ENCODE measurements at regions not wholly inside any gene's neighbourhood (a gene's known extent, or its start where the extent isn't known, plus 50 kb on each side); places are given as distances from the start of the nearest gene placed in this dataset.

DNA sequence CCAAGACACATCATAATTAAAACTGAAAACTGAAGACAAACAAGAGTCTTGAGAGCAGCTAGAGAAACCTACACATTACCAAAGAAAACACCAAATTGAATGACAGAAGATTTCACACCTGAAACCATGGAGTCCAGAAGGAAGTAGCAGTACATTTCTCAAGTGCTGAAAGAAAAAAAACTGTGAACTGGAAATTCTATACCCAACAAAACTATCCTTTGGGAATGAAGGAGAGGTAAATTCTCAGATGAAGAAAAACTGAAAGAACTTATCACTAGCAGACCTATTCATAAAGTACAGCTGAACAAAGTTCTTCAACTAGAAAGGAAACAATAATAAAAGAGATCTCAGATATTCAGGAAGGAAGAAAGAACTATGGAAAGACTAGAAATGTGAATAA is 198.7 kb upstream of the ZNF507 start:
- H3K27ac ChIP-seq (ENCODE audit: low read length): no peak overlapping the region
- H3K27me3 ChIP-seq (ENCODE audit: control insufficient read depth, insufficient read depth, low read length): no peaks in the 10 kb centered on the region
- H3K4me3 ChIP-seq (ENCODE audit: low read length): no peak overlapping the region
- H3K9me3 ChIP-seq (ENCODE audit: control insufficient read depth, low read depth, low read length): no peaks in the 10 kb centered on the region
- H3K4me1 ChIP-seq (ENCODE audit: control insufficient read depth, insufficient read depth, low read length): no peaks in the 10 kb centered on the region
- no peak for DNase-seq
- no peaks in the 10 kb centered on the region for H3K36me3 ChIP-seq (ENCODE audit: control insufficient read depth, insufficient read depth, low read length)

DNA sequence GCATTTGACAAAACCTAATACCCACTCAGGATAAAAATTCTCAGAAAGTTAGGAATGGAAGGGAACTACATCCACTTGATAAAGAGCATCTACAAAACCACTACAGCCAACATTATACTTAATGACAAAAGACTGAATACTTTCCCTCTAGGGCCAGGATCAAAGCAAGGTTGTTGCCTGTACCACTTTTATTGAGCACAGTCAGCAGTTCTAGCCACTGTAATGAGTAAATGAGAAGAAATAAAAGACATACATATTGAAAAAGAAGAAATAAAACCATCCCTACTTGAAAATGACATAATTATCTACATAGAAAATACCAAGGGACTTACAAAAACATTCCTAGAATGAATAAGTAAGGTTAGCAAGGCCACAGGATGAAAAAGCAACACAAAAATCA is 194.8 kb upstream of the ZNF507 start:
- Histone ChIP-seq H3K9me3 (ENCODE audit: control insufficient read depth, low read depth, low read length) (no peaks in the 10 kb centered on the region), H3K27me3 (ENCODE audit: control insufficient read depth, insufficient read depth, low read length) (no peaks in the 10 kb centered on the region), H3K36me3 (ENCODE audit: control insufficient read depth, insufficient read depth, low read length) (no peaks in the 10 kb centered on the region), H3K27ac (ENCODE audit: low read length) (no peak overlapping the region), H3K4me3 (ENCODE audit: low read length) (no peak overlapping the region), H3K4me1 (ENCODE audit: control insufficient read depth, insufficient read depth, low read length) (no peaks in the 10 kb centered on the region)
- DNase-seq: no peak

DNA sequence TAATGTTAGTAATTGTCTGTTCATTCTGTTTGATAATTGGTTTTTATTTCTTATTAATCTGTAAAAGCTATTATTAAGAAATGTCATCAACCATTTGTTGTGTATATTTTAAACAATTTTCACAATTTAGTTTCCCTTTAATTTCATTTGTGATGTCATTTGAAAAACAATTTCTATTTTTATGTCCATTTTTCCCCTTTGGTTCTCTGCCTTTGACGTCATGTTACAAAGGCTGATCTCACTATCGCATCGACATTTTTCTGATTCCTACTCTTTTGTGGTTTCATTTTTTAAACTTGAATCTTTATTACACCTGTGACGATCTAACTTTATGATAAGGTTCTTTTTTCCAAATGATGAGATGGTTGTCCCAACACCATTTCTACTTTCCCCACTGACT is 191.0 kb upstream of the ZNF507 start:
- Histone ChIP-seq H3K4me3 (ENCODE audit: low read length) (no peak overlapping the region), H3K4me1 (ENCODE audit: control insufficient read depth, insufficient read depth, low read length) (no peaks in the 10 kb centered on the region), H3K27me3 (ENCODE audit: control insufficient read depth, insufficient read depth, low read length) (no peaks in the 10 kb centered on the region), H3K27ac (ENCODE audit: low read length) (no peak overlapping the region), H3K9me3 (ENCODE audit: control insufficient read depth, low read depth, low read length) (no peaks in the 10 kb centered on the region), H3K36me3 (ENCODE audit: control insufficient read depth, insufficient read depth, low read length) (no peaks in the 10 kb centered on the region)
- WGBS (ENCODE audit: insufficient coverage, low lambda C conversion rate): 92% methylated on average over 3 of the region's 4 CpGs
- DNase-seq: no peak

DNA sequence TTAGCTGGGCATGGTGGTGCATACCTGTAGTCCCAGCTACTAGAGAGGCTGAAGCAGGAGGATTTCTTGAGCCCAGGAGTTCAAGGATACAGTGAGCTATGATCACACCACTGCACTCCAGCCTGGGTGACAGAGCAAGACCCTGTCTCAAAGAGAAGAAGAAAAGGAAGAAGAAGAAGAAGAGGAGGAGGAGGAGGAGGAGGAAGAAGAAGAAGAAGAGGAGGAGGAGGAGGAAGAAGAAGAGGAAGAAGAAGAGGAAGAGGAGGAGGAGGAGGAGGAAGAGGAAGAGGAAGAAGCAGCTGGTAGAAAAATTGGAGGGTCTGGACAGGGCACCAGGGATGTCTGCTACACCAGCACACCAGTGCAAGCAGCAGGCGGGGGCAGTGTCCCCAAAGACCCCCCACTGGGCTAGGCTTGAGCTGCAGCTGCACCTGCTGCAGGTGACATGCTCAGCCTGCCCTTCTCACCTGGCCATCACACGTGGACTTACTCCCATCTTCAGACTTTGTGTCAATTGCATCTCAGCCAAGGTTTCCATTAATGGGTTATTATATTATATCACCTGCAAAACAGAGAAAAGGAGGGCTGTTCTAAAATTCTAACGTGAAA is 180.9 kb upstream of the ZNF507 start:
- Histone ChIP-seq H3K27ac (ENCODE audit: low read length) (no peak overlapping the region), H3K4me1 (ENCODE audit: control insufficient read depth, insufficient read depth, low read length) (no peaks in the 10 kb centered on the region), H3K4me3 (ENCODE audit: low read length) (no peak overlapping the region), H3K36me3 (ENCODE audit: control insufficient read depth, insufficient read depth, low read length) (no peaks in the 10 kb centered on the region), H3K27me3 (ENCODE audit: control insufficient read depth, insufficient read depth, low read length) (no peaks in the 10 kb centered on the region), H3K9me3 (ENCODE audit: control insufficient read depth, low read depth, low read length) (no peaks in the 10 kb centered on the region)
- WGBS (ENCODE audit: insufficient coverage, low lambda C conversion rate): no CpG with 5 or more reads among the region's 3 CpGs
- no peak for DNase-seq

DNA sequence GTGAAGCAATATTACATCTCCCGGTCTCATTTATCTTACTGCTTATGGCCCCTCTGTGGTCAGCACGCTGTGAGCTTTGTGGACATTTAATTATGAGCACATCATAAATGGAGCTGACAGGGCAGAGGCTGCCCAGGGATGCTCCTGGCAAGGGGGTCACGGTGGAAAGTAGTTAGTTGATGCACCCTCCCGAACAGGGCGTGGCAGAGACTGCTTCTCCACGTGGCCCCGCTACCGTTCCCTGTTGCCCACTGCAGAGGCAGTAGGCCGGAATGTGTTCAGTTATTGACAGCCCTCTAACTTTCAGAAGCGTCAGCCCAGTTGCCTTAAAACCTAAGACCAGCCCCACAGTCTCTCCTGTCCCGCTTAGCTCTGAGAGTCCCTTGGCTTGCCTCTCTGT is 180.3 kb upstream of the ZNF507 start:
- Histone ChIP-seq H3K9me3 (ENCODE audit: control insufficient read depth, low read depth, low read length) (no peaks in the 10 kb centered on the region), H3K27ac (ENCODE audit: low read length) (no peak overlapping the region), H3K4me1 (ENCODE audit: control insufficient read depth, insufficient read depth, low read length) (no peaks in the 10 kb centered on the region), H3K4me3 (ENCODE audit: low read length) (no peak overlapping the region), H3K27me3 (ENCODE audit: control insufficient read depth, insufficient read depth, low read length) (no peaks in the 10 kb centered on the region), H3K36me3 (ENCODE audit: control insufficient read depth, insufficient read depth, low read length) (no peaks in the 10 kb centered on the region)
- no CpG with 5 or more reads among the region's 11 CpGs for WGBS (ENCODE audit: insufficient coverage, low lambda C conversion rate)
- DNase-seq: no peak

DNA sequence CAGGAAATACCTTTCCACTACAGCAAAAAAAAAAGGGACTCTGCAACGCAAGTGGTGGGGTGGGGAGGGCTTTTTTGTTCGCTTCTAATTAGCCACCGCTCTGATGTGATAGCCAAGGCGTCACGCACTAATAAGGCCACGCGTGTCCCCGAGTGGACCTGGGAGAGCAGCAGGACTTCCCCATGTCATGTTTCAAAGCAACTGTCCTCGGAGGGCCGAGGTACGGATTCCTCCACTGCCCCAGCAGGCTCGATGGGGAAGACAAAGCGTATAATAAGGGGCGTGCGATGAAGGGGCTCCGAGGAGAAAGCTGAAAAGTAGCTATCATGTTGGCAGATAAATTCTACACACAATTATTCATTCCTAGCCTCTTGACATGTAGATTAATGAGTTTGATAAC is 179.7 kb upstream of the ZNF507 start:
- no peak overlapping the region for H3K4me3 ChIP-seq (ENCODE audit: low read length)

DNA sequence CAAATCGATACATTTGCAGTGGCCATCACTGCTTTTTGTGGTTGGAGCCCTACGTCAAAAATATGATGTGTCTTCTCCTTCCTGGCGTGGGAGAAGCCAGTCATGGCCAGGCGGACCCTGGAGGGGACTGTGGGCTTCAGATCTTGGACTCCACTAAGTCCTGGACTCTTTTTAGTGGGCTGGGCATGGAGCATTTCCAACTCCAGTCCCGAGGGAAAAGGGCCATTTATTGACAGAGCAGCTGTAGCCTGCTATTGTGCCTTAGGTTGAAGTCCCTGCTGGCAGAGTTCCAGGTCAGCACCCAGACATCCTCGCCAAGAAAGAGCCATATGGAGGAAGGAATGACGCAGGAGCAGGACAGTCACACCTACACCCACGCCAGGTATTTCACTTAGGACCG is 179.2 kb upstream of the ZNF507 start:
- no peak for DNase-seq
- no CpG with 5 or more reads among the region's 9 CpGs for WGBS (ENCODE audit: insufficient coverage, low lambda C conversion rate)
- H3K27me3 ChIP-seq (ENCODE audit: control insufficient read depth, insufficient read depth, low read length): peaks cover 3% of the 10 kb centered on the region
- no peaks in the 10 kb centered on the region for H3K36me3 ChIP-seq (ENCODE audit: control insufficient read depth, insufficient read depth, low read length)
- H3K4me1 ChIP-seq (ENCODE audit: control insufficient read depth, insufficient read depth, low read length): no peaks in the 10 kb centered on the region
- H3K4me3 ChIP-seq (ENCODE audit: low read length): no peak overlapping the region
- no peaks in the 10 kb centered on the region for H3K9me3 ChIP-seq (ENCODE audit: control insufficient read depth, low read depth, low read length)
- no peak overlapping the region for H3K27ac ChIP-seq (ENCODE audit: low read length)

More for the DNA sequence above, 179.7 kb upstream of the ZNF507 start:
- H3K4me1 ChIP-seq (ENCODE audit: control insufficient read depth, insufficient read depth, low read length): no peaks in the 10 kb centered on the region
- no peaks in the 10 kb centered on the region for H3K36me3 ChIP-seq (ENCODE audit: control insufficient read depth, insufficient read depth, low read length)
- H3K27me3 ChIP-seq (ENCODE audit: control insufficient read depth, insufficient read depth, low read length): peaks cover 3% of the 10 kb centered on the region
- H3K9me3 ChIP-seq (ENCODE audit: control insufficient read depth, low read depth, low read length): no peaks in the 10 kb centered on the region
- H3K27ac ChIP-seq (ENCODE audit: low read length): no peak overlapping the region
- no peak for DNase-seq
- 80% methylated on average over 2 of the region's 16 CpGs for WGBS (ENCODE audit: insufficient coverage, low lambda C conversion rate)

DNA sequence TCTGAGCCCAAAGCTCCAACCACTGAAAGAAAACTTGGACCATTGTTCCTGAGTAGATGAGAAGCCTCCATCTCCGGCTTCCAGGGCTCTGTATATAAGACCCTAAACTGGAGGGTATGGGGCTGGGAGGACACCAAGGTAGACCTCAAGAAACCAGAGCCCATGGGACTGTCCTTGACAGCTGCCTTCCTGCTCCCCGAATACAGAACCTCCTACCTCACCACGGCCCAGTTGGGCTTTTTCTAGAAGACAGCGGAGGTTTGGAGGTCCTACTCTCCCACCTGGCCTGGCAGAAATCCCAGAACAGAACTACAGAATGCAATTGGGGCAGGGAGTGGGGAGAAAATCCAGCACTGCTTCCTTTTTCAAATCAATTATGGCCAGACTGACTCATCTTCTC is 177.3 kb upstream of the ZNF507 start:
- no peak for DNase-seq
- H3K36me3 ChIP-seq (ENCODE audit: control insufficient read depth, insufficient read depth, low read length): no peaks in the 10 kb centered on the region
- no CpG with 5 or more reads among the region's 4 CpGs for WGBS (ENCODE audit: insufficient coverage, low lambda C conversion rate)
- no peak overlapping the region for H3K4me3 ChIP-seq (ENCODE audit: low read length)
- H3K27me3 ChIP-seq (ENCODE audit: control insufficient read depth, insufficient read depth, low read length): peaks cover 20% of the 10 kb centered on the region
- H3K4me1 ChIP-seq (ENCODE audit: control insufficient read depth, insufficient read depth, low read length): no peaks in the 10 kb centered on the region
- no peaks in the 10 kb centered on the region for H3K9me3 ChIP-seq (ENCODE audit: control insufficient read depth, low read depth, low read length)
- no peak overlapping the region for H3K27ac ChIP-seq (ENCODE audit: low read length)

DNA sequence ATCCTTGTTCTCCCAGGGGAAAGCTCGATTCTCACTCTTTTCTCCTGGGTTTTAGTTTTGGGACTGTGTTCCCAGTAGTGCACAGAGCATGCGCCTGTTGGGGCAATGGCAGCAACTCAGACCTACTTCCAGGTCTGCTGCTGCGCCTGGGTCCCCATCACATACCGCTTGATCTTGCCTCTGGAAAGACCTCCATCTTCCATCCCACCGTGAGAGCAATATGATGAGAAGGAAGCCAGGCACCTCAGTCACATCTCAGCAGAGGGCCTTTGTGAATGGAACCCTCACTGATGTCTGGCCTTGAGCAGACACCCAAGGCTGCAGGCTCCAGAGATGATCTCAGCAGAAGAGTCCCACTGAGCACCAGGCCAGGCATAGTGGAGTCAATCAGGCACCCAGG is 176.8 kb upstream of the ZNF507 start:
- no peak overlapping the region for H3K27ac ChIP-seq (ENCODE audit: low read length)
- peaks cover 20% of the 10 kb centered on the region for H3K27me3 ChIP-seq (ENCODE audit: control insufficient read depth, insufficient read depth, low read length)
- H3K9me3 ChIP-seq (ENCODE audit: control insufficient read depth, low read depth, low read length): no peaks in the 10 kb centered on the region
- no peaks in the 10 kb centered on the region for H3K36me3 ChIP-seq (ENCODE audit: control insufficient read depth, insufficient read depth, low read length)
- no peaks in the 10 kb centered on the region for H3K4me1 ChIP-seq (ENCODE audit: control insufficient read depth, insufficient read depth, low read length)
- H3K4me3 ChIP-seq (ENCODE audit: low read length): no peak overlapping the region
- no CpG with 5 or more reads among the region's 5 CpGs for WGBS (ENCODE audit: insufficient coverage, low lambda C conversion rate)
- no peak for DNase-seq

DNA sequence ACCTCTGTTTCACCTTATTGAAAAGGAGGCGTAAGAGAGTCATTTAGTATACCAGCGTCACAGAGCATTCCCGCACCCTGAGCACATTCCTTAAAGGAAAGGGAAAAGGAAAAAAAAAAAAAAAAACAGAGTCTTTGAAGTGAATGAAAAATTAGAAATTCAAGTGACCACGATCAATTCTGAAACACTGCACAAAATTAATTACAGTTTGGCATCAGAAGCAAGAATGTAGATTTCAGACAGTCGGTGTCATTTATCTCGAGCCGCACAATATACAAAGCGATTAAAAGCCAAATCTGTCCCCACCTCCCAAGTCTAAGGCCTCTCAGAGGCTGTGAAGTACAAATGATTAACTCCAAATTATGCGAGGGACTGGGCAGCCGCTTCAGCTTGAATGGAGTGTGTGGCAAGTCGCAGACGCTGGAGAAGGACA is 173.7 kb upstream of the ZNF507 start:
- H3K27me3 ChIP-seq (ENCODE audit: control insufficient read depth, insufficient read depth, low read length): peaks cover 20% of the 10 kb centered on the region
- no peaks in the 10 kb centered on the region for H3K4me1 ChIP-seq (ENCODE audit: control insufficient read depth, insufficient read depth, low read length)
- 26% methylated on average over 3 of the region's 12 CpGs for WGBS (ENCODE audit: insufficient coverage, low lambda C conversion rate)
- no peak overlapping the region for H3K27ac ChIP-seq (ENCODE audit: low read length)
- no peaks in the 10 kb centered on the region for H3K36me3 ChIP-seq (ENCODE audit: control insufficient read depth, insufficient read depth, low read length)
- no peak overlapping the region for H3K4me3 ChIP-seq (ENCODE audit: low read length)
- H3K9me3 ChIP-seq (ENCODE audit: control insufficient read depth, low read depth, low read length): no peaks in the 10 kb centered on the region
- DNase-seq: no peak

DNA sequence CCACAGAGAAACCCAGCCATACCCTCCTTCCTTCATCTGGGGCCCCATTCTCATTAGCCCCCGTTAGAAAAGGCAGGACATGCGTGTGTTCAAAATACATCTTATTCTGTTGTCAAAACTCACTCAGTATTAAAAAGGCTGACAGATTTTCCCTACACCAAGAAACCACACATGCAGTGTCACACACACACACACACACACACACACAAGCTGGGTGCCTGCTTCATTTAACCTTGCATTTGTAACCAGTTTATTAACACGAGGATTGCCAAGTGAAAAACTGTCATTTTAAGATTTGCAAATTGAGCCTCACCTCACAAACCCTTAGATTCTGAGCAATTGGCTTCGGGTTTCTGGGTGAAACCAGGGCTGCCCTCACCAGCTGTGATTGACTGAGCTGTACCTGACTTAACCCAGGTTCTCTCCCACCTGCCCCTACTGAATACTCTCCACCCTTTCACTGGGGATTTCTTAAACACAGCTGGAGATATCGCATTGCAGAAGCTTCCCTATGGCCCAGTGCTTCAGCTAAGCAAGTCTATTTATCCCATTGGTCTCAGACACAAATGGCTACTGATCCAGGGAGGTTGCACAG is 172.7 kb upstream of the ZNF507 start:
- WGBS (ENCODE audit: insufficient coverage, low lambda C conversion rate): no CpG with 5 or more reads among the region's 5 CpGs
- Histone ChIP-seq H3K27ac (ENCODE audit: low read length) (no peak overlapping the region), H3K36me3 (ENCODE audit: control insufficient read depth, insufficient read depth, low read length) (no peaks in the 10 kb centered on the region), H3K9me3 (ENCODE audit: control insufficient read depth, low read depth, low read length) (no peaks in the 10 kb centered on the region), H3K27me3 (ENCODE audit: control insufficient read depth, insufficient read depth, low read length) (peaks cover 20% of the 10 kb centered on the region), H3K4me3 (ENCODE audit: low read length) (no peak overlapping the region), H3K4me1 (ENCODE audit: control insufficient read depth, insufficient read depth, low read length) (no peaks in the 10 kb centered on the region)
- DNase-seq: no peak

Measured in large intestine (tissue), 3 donors.